CD4-positive, alpha-beta T cell (primary cell): ENCODE measurements at regions not wholly inside any gene's neighbourhood (a gene's known extent, or its start where the extent isn't known, plus 50 kb on each side); places are given as distances from the start of the nearest gene placed in this dataset.

Experiments used
- ATAC-seq: fragments of 200-7000 bp; cut with Tn5 transposase; one replicate; pipeline ENCODE4 v1.10.0; 2022; ENCODE audit warnings: mild to moderate bottlenecking; ENCODE audit not compliant: poor library complexity
- CTCF ChIA-PET: fragments of 350-600 bp; sonication (Branson Sonifier 250); formaldehyde crosslinking; loops from one replicate; lab custom pipeline; 2021; ENCODE audit warnings: antibody characterized with exemption, inconsistent platforms; lab: Charles Lee
- POLR2A ChIA-PET: fragments of 350-600 bp; sonication (Branson Sonifier 250); formaldehyde crosslinking; loops from one replicate; lab custom pipeline; 2021; ENCODE audit warnings: antibody characterized with exemption, inconsistent platforms; lab: Charles Lee
- DNase-seq, 14 experiments: peaks; one replicate each; pipeline ENCODE4 v3.0.0-alpha.2; 2013 to 2020; ENCODE audit warnings: mixed read lengths in 2 of 14
- H3K27ac ChIP-seq, 2 donors: one replicate each; pipeline versions ENCODE4 v1.5.1 to v1.7.0; 2013; ENCODE audit warnings: low read length in 2 of 2, low read depth in 1 of 2, mild to moderate bottlenecking in 1 of 2
- H3K27me3 ChIP-seq, 2 experiments: 1 replicate in 1 of 2; 2 replicates in 1 of 2; pipeline versions ENCODE4 v1.6.1 to v1.7.0; 2013; ENCODE audit warnings: low read length in 2 of 2, control low read depth in 1 of 2, mild to moderate bottlenecking in 1 of 2, moderate library complexity in 1 of 2; ENCODE audit not compliant: insufficient read depth in 2 of 2, control insufficient read depth in 1 of 2
- H3K36me3 ChIP-seq: one replicate; pipeline ENCODE4 v1.6.1; 2013; ENCODE audit warnings: low read length, control low read depth; ENCODE audit not compliant: insufficient read depth
- H3K4me1 ChIP-seq: one replicate; pipeline ENCODE4 v1.6.1; 2013; ENCODE audit warnings: low read length, control low read depth; ENCODE audit not compliant: insufficient read depth
- H3K4me3 ChIP-seq: one replicate; pipeline ENCODE4 v1.5.1; 2013; ENCODE audit warnings: mild to moderate bottlenecking, low read length, moderate library complexity
- H3K9me3 ChIP-seq, 2 experiments: 1 replicate in 1 of 2; 2 replicates in 1 of 2; pipeline versions ENCODE4 v1.6.1 to v1.7.0; 2013; ENCODE audit warnings: low read length in 2 of 2, mild to moderate bottlenecking in 2 of 2, control low read depth in 1 of 2, moderate library complexity in 1 of 2; ENCODE audit not compliant: control insufficient read depth in 1 of 2, insufficient read depth in 1 of 2
- H3K27ac Mint-ChIP-seq: one replicate; pipeline ENCODE4 v1.8.0; 2020; ENCODE audit warnings: mixed read lengths
- H3K27me3 Mint-ChIP-seq: one replicate; pipeline ENCODE4 v1.8.0; 2021; ENCODE audit warnings: mixed read lengths
- H3K36me3 Mint-ChIP-seq: one replicate; pipeline ENCODE4 v1.8.0; 2021; ENCODE audit warnings: low read depth, mixed read lengths
- H3K4me1 Mint-ChIP-seq: one replicate; pipeline ENCODE4 v1.8.0; 2021; ENCODE audit warnings: low read depth, mixed read lengths
- H3K4me3 Mint-ChIP-seq: one replicate; pipeline ENCODE4 v1.8.0; 2020; ENCODE audit warnings: mild to moderate bottlenecking, mixed read lengths
- H3K9me3 Mint-ChIP-seq: one replicate; pipeline ENCODE4 v1.8.0; 2020; ENCODE audit warnings: mixed read lengths
- intact Hi-C, 2 experiments: fragments of 100-400 bp; cut with DNase I in 1 of 2; cut with micrococcal nuclease in 1 of 2; formaldehyde crosslinking; loops; one replicate each; pipeline versions ENCODE4 v1.15.1 to v1.9.0; 2023 to 2025; cut with DNase I, micrococcal nuclease
- TF ChIP-seq, protein P1 (sequence below): fragments of 200-600 bp; IDR thresholded peaks from one replicate; pipeline ENCODE4 v1.8.0; 2022; ENCODE audit warnings: antibody characterized with exemption, mild to moderate bottlenecking

DNA sequence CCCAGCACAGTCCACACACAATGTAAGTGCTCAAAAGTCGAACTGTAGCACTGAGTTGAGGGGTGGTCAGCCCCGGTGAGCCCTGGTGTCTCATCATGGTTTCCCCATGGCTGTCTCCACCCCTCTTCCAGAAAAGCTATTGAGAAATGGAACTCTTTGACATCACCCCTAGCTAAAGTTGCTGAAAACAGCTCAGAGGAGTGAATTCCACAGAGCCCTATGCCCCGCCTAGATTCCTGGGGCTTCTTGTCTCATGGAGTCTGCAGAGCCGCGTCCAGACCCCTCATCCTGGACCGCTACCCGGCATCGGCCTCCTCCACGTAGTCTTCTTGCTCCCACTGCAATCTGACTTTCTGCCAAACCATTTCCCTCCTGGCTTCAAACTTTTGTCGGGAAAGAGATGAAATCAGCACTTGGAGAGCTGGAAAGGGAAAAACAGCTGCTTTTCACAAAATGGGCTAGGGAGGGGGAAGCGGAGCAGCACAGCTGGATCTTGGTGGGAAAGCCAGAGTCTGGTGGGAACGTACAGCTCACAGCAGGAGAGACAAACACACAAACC, 132.2 kb downstream of the SNX5 start:
- H3K9me3 Mint-ChIP-seq, result no peaks in the 10 kb centered on the region
- no peak overlapping the region for H3K27ac Mint-ChIP-seq
- Histone ChIP-seq H3K27me3 (no peaks in the 10 kb centered on the region), H3K36me3 (no peaks in the 10 kb centered on the region), H3K4me1 (no peaks in the 10 kb centered on the region), H3K27ac (no peak overlapping the region), H3K4me3 (no peak overlapping the region), H3K9me3 (no peaks in the 10 kb centered on the region)
- ChIA-PET CTCF (no interaction called here), POLR2A (no interaction called here)
- TF ChIP-seq, protein P1, sequence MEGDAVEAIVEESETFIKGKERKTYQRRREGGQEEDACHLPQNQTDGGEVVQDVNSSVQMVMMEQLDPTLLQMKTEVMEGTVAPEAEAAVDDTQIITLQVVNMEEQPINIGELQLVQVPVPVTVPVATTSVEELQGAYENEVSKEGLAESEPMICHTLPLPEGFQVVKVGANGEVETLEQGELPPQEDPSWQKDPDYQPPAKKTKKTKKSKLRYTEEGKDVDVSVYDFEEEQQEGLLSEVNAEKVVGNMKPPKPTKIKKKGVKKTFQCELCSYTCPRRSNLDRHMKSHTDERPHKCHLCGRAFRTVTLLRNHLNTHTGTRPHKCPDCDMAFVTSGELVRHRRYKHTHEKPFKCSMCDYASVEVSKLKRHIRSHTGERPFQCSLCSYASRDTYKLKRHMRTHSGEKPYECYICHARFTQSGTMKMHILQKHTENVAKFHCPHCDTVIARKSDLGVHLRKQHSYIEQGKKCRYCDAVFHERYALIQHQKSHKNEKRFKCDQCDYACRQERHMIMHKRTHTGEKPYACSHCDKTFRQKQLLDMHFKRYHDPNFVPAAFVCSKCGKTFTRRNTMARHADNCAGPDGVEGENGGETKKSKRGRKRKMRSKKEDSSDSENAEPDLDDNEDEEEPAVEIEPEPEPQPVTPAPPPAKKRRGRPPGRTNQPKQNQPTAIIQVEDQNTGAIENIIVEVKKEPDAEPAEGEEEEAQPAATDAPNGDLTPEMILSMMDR, result no peak
- H3K4me1 Mint-ChIP-seq, result no peaks in the 10 kb centered on the region
- intact Hi-C loops, result no loop called here
- DNase-seq (no peak), ATAC-seq (no peak)
- H3K4me3 Mint-ChIP-seq, result no peak overlapping the region
- no peaks in the 10 kb centered on the region for H3K36me3 Mint-ChIP-seq
- H3K27me3 Mint-ChIP-seq, result no peaks in the 10 kb centered on the region

DNA sequence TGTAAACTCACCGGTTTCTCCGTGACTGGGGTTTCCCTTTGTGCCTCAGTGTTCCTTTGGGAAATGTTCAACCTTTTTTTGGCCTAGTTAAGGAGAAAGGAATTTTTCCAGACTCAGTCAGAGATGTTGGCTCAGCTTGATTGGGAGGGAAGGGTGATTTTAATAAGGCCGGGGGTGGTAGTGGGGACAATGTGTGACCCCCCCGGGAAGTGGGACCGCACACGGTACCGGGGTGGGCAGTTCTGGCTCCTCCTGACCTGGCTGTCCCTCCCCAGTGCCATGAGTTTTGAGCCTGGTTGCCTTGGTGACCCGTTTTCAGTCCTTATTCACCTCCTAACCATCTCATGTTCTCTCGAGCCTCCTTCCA, 132.7 kb downstream of the SNX5 start:
- no peaks in the 10 kb centered on the region for H3K27me3 Mint-ChIP-seq
- DNase-seq (no peak), ATAC-seq (no peak)
- H3K27ac Mint-ChIP-seq, result no peak overlapping the region
- no peak overlapping the region for H3K4me3 ChIP-seq
- H3K27me3 ChIP-seq, result no peaks in the 10 kb centered on the region
- no peaks in the 10 kb centered on the region for H3K36me3 ChIP-seq
- intact Hi-C loops, result no loop called here
- H3K4me1 ChIP-seq, result no peaks in the 10 kb centered on the region
- H3K9me3 Mint-ChIP-seq, result no peaks in the 10 kb centered on the region
- H3K4me1 Mint-ChIP-seq, result no peaks in the 10 kb centered on the region
- ChIA-PET CTCF (no interaction called here), POLR2A (no interaction called here)
- H3K9me3 ChIP-seq, result no peaks in the 10 kb centered on the region
- H3K4me3 Mint-ChIP-seq, result no peak overlapping the region
- no peaks in the 10 kb centered on the region for H3K36me3 Mint-ChIP-seq
- TF ChIP-seq, protein P1, result no peak
- no peak overlapping the region for H3K27ac ChIP-seq

DNA sequence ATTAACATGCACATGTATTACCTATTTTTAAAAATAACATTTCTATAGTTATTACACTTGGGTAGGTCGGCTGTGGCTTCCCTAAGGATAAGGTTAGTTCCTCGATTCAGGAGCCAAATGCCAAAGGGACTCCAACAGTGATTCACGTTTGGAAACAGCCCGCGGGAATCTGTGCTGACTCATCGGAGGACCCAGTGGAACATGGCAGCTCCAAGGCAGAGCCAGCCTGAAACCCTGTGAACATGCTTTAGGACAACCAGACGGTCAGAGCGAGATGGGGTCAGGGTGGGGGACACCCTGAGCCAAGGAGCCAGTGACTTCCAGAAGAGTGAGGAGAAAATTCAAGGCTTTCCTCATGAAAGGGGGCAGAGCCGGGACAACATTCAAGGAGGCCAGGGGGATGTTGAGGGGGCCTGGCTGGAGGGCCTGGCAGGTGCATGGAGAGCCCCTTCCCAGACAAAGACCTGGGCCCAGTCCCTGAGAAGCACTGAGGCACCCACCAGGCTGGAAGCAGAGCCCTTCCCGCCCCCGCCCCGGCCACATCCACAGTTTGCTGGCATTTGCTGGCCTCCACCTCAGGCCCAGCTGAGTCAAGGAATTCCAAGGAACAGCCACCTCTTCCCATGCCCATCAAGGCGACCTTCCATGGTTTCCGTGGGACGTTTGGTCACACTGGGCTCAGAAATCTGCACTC, 133.2 kb downstream of the SNX5 start:
- no peaks in the 10 kb centered on the region for H3K9me3 Mint-ChIP-seq
- no peaks in the 10 kb centered on the region for H3K4me1 Mint-ChIP-seq
- CTCF ChIA-PET, result no interaction called here
- no peak for ATAC-seq
- TF ChIP-seq, protein P1, result no peak
- DNase-seq, result no peak
- Histone ChIP-seq H3K36me3 (no peaks in the 10 kb centered on the region), H3K27me3 (no peaks in the 10 kb centered on the region), H3K4me3 (no peak overlapping the region), H3K4me1 (no peaks in the 10 kb centered on the region), H3K27ac (no peak overlapping the region), H3K9me3 (no peaks in the 10 kb centered on the region)
- H3K36me3 Mint-ChIP-seq, result no peaks in the 10 kb centered on the region
- no peak overlapping the region for H3K27ac Mint-ChIP-seq
- intact Hi-C loops, result no loop called here
- no peaks in the 10 kb centered on the region for H3K27me3 Mint-ChIP-seq
- H3K4me3 Mint-ChIP-seq, result no peak overlapping the region
- POLR2A ChIA-PET, result no interaction called here
